C4-2B (cell line): ENCODE measurements at regions not wholly inside any gene's neighbourhood (a gene's known extent, or its start where the extent isn't known, plus 50 kb on each side); places are given as distances from the start of the nearest gene placed in this dataset.

ENCODE experiments used
- CTCF ChIP-seq: fragments of 450-650 bp; conservative IDR thresholded peaks from 2 replicates; pipeline ENCODE4 v1.5.1; 2017; ENCODE audit warnings: mild to moderate bottlenecking
- ZFX ChIP-seq: fragments of 450-650 bp; IDR thresholded peaks from 2 replicates; pipeline ENCODE4 v1.6.1; 2017

- no peak for TF ChIP-seq CTCF
- TF ChIP-seq ZFX, result no peak
Measured at GRCh38 chr20:22719167-22719591, 134.8 kb upstream of the FOXA2 start.
